ENCODE measurements at regions not wholly inside any gene's neighbourhood (a gene's known extent, or its start where the extent isn't known, plus 50 kb on each side); places are given as distances from the start of the nearest gene placed in this dataset.

DNA sequence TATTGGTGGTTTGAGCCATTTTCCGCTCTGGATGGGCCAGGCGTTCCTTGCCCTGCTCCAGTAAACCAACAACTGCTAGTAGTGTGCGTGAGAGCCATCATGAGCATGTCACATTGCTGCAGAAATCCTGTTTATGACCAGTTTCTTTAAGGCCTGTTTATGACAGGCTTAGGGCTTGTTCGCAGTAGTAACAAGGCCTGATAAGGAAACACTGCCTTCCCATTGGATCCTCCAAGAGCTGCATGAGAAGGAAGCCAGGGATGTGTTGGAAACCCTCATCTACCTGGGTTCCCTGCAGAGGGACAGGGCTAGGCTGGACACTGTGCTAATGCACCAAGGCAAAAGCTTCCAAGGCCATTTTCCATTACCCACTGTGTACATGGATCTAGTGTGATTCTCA is 153.9 kb downstream of the ZNF518B start:
- intact Hi-C loops (cut with DNase I; ENCODE audit: low total_unique reads), result no loop called here
- no peaks in the 10 kb centered on the region for H3K9me3 ChIP-seq
- H3K4me1 ChIP-seq, result no peaks in the 10 kb centered on the region
- no peak overlapping the region for H3K27ac ChIP-seq
- DNase-seq, result no peak
- 65 to 85% methylated on average over 3 to 4 of the region's 4 CpGs for WGBS, 2 donors
- no peak for TF ChIP-seq POLR2A (IDR thresholded peaks at IDR 0.05)
- TF ChIP-seq, protein P1, sequence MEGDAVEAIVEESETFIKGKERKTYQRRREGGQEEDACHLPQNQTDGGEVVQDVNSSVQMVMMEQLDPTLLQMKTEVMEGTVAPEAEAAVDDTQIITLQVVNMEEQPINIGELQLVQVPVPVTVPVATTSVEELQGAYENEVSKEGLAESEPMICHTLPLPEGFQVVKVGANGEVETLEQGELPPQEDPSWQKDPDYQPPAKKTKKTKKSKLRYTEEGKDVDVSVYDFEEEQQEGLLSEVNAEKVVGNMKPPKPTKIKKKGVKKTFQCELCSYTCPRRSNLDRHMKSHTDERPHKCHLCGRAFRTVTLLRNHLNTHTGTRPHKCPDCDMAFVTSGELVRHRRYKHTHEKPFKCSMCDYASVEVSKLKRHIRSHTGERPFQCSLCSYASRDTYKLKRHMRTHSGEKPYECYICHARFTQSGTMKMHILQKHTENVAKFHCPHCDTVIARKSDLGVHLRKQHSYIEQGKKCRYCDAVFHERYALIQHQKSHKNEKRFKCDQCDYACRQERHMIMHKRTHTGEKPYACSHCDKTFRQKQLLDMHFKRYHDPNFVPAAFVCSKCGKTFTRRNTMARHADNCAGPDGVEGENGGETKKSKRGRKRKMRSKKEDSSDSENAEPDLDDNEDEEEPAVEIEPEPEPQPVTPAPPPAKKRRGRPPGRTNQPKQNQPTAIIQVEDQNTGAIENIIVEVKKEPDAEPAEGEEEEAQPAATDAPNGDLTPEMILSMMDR (IDR thresholded peaks at IDR 0.05), result no peak
- no peaks in the 10 kb centered on the region for H3K36me3 ChIP-seq (ENCODE audit: low read depth, missing control alignments)
- no peak overlapping the region for H3K4me3 ChIP-seq
- H3K27me3 ChIP-seq, result no peaks in the 10 kb centered on the region

DNA sequence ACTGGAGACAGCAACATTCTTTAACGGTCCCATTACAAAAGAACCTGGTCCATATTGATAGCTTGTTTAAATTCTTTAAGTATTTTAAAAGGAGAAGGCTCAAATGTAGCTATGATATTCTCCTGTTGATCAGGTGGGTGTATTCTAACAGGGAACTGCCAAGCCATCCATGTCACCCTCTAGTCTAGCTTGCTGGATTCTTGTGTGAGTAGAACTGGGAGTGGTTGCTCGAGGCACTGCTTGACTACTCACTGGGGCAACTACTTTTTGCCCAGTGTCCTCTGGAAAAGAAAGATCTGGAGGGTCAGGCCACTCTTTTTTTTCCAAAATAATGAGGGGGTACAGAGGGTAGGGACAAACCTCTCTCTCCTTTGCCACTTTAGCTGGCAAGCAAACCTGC is 155.1 kb downstream of the ZNF518B start:
- intact Hi-C loops (cut with DNase I; ENCODE audit: low total_unique reads), result no loop called here
- Histone ChIP-seq H3K9me3 (no peaks in the 10 kb centered on the region), H3K4me1 (no peaks in the 10 kb centered on the region), H3K27me3 (no peaks in the 10 kb centered on the region), H3K4me3 (no peak overlapping the region), H3K36me3 (ENCODE audit: low read depth, missing control alignments) (no peaks in the 10 kb centered on the region), H3K27ac (no peak overlapping the region)
- DNase-seq, result no peak
- 71 to 74% methylated on average over 2 of the region's 2 CpGs for WGBS, 2 donors
- no peak for TF ChIP-seq POLR2A (IDR thresholded peaks at IDR 0.05)
- TF ChIP-seq, protein P1 (IDR thresholded peaks at IDR 0.05), result no peak

DNA sequence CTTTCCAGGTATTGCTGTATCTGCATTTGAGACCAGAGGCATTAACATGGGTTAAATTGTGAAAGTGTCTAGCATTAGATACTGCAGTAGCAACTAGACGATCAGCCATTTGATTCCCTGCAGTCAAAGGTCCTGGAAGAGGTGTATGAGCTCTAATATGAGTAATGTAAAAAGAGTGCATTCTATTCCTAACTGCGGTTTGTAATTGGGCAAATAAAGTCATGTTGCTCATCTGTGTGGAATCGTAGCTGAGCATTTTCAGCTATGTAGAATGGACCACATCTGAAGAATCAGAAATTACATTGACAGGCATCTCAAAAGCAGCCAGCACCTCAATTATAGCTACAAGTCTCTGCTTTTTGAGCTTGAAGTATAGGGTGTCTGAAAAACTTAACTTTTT is 157.6 kb downstream of the ZNF518B start:
- WGBS, 2 donors, result 39% methylated on average over 3 of the region's 3 CpGs
- no peaks in the 10 kb centered on the region for H3K27me3 ChIP-seq

DNA sequence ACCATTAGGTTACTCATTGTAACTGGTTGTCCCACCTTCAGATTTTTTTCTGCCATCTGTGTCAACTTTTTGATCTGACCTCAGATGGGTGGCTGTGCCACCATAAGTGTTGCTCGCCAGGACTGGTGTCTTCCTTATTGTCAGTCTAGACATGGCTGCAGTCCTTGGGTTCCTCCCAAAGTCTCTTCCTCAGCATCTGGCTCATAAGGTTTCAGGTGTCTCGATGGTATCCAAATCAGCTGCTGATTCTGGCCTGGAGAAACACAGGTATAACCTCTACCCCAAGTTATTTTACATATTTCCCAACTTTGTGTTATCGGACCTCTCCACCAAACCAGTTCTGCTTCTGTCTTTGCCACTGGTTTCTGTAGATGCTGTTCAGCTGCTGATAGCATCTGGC is 158.5 kb downstream of the ZNF518B start:
- intact Hi-C loops (cut with DNase I; ENCODE audit: low total_unique reads), result no loop called here
- H3K9me3 ChIP-seq, result no peaks in the 10 kb centered on the region
- WGBS, 2 donors, result 61% methylated on average over 3 of the region's 3 CpGs
- H3K36me3 ChIP-seq (ENCODE audit: low read depth, missing control alignments), result no peaks in the 10 kb centered on the region
- TF ChIP-seq POLR2A (IDR thresholded peaks at IDR 0.05), result no peak
- TF ChIP-seq, protein P1 (IDR thresholded peaks at IDR 0.05), result no peak
- no peak for DNase-seq
- no peak overlapping the region for H3K27ac ChIP-seq
- no peak overlapping the region for H3K4me3 ChIP-seq
- H3K27me3 ChIP-seq, result no peaks in the 10 kb centered on the region
- H3K4me1 ChIP-seq, result no peaks in the 10 kb centered on the region

More for the DNA sequence above, 157.6 kb downstream of the ZNF518B start:
- Histone ChIP-seq H3K4me1 (no peaks in the 10 kb centered on the region), H3K27ac (no peak overlapping the region), H3K36me3 (ENCODE audit: low read depth, missing control alignments) (no peaks in the 10 kb centered on the region), H3K9me3 (no peaks in the 10 kb centered on the region), H3K4me3 (no peak overlapping the region)
- no peak for TF ChIP-seq POLR2A (IDR thresholded peaks at IDR 0.05)
- TF ChIP-seq, protein P1 (IDR thresholded peaks at IDR 0.05), result no peak
- intact Hi-C loops (cut with DNase I; ENCODE audit: low total_unique reads), result no loop called here
- DNase-seq, result no peak

DNA sequence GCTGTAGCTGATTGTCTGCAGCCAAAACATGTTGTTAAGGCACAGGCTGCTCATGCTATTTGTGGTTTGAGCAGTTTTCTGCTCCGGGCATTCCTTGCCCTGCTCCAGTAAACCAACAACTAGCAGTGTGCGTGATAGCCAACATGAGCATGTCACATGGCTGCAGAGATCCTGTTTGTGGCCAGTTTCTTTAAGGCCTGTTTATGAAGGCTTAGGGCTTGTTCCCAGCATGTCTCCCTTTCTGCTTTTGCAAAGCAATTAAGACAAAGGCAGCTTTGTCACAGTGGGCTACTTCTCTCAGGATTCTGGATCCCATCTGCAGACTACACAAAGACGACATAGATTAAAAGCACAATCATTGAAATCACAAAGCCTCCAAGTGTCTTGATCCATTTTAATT is 160.5 kb downstream of the ZNF518B start:
- no peaks in the 10 kb centered on the region for H3K27me3 ChIP-seq
- WGBS, 2 donors, result 17 to 41% methylated on average over 3 of the region's 3 CpGs
- TF ChIP-seq, protein P1 (IDR thresholded peaks at IDR 0.05), result no peak
- no peak for TF ChIP-seq POLR2A (IDR thresholded peaks at IDR 0.05)
- intact Hi-C loops (cut with DNase I; ENCODE audit: low total_unique reads), result no loop called here
- no peaks in the 10 kb centered on the region for H3K36me3 ChIP-seq (ENCODE audit: low read depth, missing control alignments)
- no peak overlapping the region for H3K4me3 ChIP-seq
- no peaks in the 10 kb centered on the region for H3K4me1 ChIP-seq
- no peaks in the 10 kb centered on the region for H3K9me3 ChIP-seq
- H3K27ac ChIP-seq, result no peak overlapping the region
- DNase-seq, result peak; percentile 36

Measured in testis (tissue), 2 donors.